ENCODE measurements at regions not wholly inside any gene's neighbourhood (a gene's known extent, or its start where the extent isn't known, plus 50 kb on each side); places are given as distances from the start of the nearest gene placed in this dataset.
"Not testable (repeated sequence)": the region's sequence is repeated elsewhere in the genome, so short reads cannot be mapped to it uniquely, and the experiment has no call there.

DNA sequence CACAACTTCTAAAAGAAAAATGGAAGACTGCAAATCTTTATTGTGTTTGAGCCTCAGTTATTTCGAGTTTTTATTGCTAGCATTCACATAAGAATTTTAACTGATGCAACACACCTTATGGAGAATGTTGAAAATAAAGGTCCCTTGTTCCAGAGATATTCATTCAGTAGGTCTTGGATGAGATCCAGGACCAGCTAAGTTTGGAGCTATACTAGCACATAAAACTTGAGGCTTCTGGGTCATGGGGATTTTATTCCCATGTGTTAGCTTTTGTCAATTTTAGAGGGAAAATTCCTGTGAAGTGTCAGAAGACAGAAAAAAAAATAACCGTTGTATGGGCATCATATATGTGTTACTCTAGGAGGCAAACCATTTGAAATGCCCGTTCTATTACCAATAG is 693.2 kb upstream of the MIS18BP1 start:
- no peak overlapping the region for H3K27ac ChIP-seq (ENCODE audit: low read length)
- H3K36me3 ChIP-seq (replicated peaks; ENCODE audit: low read depth, low read length), result no peaks in the 10 kb centered on the region
- TF ChIP-seq, protein P1, sequence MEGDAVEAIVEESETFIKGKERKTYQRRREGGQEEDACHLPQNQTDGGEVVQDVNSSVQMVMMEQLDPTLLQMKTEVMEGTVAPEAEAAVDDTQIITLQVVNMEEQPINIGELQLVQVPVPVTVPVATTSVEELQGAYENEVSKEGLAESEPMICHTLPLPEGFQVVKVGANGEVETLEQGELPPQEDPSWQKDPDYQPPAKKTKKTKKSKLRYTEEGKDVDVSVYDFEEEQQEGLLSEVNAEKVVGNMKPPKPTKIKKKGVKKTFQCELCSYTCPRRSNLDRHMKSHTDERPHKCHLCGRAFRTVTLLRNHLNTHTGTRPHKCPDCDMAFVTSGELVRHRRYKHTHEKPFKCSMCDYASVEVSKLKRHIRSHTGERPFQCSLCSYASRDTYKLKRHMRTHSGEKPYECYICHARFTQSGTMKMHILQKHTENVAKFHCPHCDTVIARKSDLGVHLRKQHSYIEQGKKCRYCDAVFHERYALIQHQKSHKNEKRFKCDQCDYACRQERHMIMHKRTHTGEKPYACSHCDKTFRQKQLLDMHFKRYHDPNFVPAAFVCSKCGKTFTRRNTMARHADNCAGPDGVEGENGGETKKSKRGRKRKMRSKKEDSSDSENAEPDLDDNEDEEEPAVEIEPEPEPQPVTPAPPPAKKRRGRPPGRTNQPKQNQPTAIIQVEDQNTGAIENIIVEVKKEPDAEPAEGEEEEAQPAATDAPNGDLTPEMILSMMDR (IDR thresholded peaks at IDR 0.05; ENCODE audit: low read depth, low read length), result no peak
- TF ChIP-seq EZH2phosphoT487 (IDR thresholded peaks at IDR 0.05; ENCODE audit: low read depth), result no peak
- H3K79me2 ChIP-seq (ENCODE audit: low read length), result no peaks in the 10 kb centered on the region
- no peak overlapping the region for H3K9ac ChIP-seq (ENCODE audit: low read length)
- H3K27me3 ChIP-seq (ENCODE audit: low read depth, low read length), result no peaks in the 10 kb centered on the region
- peaks cover 6% of the 10 kb centered on the region for H3K4me1 ChIP-seq (ENCODE audit: low read length)
- no peaks in the 10 kb centered on the region for H3K9me3 ChIP-seq (ENCODE audit: insufficient read depth, low read length)
- H2AFZ ChIP-seq (ENCODE audit: low read depth, low read length), result no peak overlapping the region
- no peak overlapping the region for H3K4me2 ChIP-seq (ENCODE audit: low read length)
- H4K20me1 ChIP-seq (ENCODE audit: insufficient read depth, low read length), result no peaks in the 10 kb centered on the region
- H3K4me3 ChIP-seq (ENCODE audit: low read length), result no peak overlapping the region

DNA sequence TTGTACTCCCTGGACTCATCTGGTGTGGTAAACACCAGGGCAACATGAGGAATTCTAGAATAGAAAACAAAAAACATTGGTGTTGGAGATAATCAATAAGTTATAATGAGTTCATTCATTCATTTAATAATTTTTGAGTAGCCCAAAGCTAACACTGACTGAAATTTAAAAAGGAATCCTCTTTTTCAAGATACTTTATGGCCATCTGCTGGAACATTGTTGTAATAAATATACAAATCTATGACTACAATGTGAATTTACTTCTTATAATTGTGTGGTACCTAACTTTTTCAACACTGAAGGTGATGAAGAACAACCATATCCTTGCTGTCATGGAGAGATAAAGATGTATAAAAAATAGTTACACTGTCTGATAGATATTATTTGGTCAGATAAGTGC is 687.3 kb upstream of the MIS18BP1 start:
- no peaks in the 10 kb centered on the region for H3K27me3 ChIP-seq (ENCODE audit: low read depth, low read length)
- TF ChIP-seq, protein P1 (IDR thresholded peaks at IDR 0.05; ENCODE audit: low read depth, low read length), result peak; percentile 42; the same call in 1 of the 2 replicates
- TF ChIP-seq EZH2phosphoT487 (IDR thresholded peaks at IDR 0.05; ENCODE audit: low read depth), result no peak
- no peaks in the 10 kb centered on the region for H3K36me3 ChIP-seq (replicated peaks; ENCODE audit: low read depth, low read length)
- H3K79me2 ChIP-seq (ENCODE audit: low read length), result no peaks in the 10 kb centered on the region
- H3K4me1 ChIP-seq (ENCODE audit: low read length), result no peaks in the 10 kb centered on the region
- H3K9me3 ChIP-seq (ENCODE audit: insufficient read depth, low read length), result no peaks in the 10 kb centered on the region
- H2AFZ ChIP-seq (ENCODE audit: low read depth, low read length), result no peak overlapping the region
- H3K27ac ChIP-seq (ENCODE audit: low read length), result no peak overlapping the region
- no peak overlapping the region for H3K4me2 ChIP-seq (ENCODE audit: low read length)
- no peak overlapping the region for H3K9ac ChIP-seq (ENCODE audit: low read length)
- no peaks in the 10 kb centered on the region for H4K20me1 ChIP-seq (ENCODE audit: insufficient read depth, low read length)
- H3K4me3 ChIP-seq (ENCODE audit: low read length), result no peak overlapping the region

DNA sequence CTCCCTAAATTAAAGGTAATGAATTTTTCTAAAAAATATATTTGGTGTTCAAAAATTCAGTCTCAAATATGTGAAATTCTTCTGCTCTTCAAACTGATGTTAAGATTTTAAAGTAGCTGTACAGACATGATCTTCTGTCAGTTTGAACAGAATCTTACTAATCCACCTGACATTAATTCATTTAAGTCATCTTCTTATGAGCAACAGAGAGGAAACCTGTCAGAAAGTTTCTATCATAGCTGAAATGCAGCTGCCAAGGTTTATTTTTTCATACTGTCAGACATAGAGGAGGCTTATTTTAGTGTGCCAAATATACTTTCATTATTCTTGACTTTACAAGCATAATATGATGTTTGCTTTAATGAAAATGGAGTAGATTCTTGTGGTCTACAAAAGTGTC is 686.6 kb upstream of the MIS18BP1 start:
- H2AFZ ChIP-seq (ENCODE audit: low read depth, low read length), result no peak overlapping the region

DNA sequence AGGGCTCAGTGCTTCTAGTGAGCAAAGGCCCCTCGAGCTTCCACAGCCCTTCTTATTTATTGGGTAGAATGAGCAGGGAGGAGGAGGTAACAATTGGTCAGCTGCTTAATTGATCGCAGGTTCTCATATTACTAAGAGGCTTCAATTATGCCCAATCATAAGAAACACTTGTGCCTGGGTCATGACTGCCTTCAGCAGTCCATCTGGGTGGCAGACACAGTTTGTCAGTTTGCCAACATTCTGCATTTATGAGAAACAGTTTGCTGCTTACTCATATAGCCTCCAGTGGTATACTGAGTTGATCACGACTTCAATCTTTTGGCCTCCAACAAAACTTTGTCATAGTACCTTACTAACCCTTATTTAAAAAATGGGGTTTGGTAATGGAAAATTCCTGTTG is 667.0 kb upstream of the MIS18BP1 start:
- H3K4me2 ChIP-seq (ENCODE audit: low read length); H3K9ac ChIP-seq (ENCODE audit: low read length); H3K27ac ChIP-seq (ENCODE audit: low read length); H3K79me2 ChIP-seq (ENCODE audit: low read length); H3K27me3 ChIP-seq (ENCODE audit: low read depth, low read length); H3K9me3 ChIP-seq (ENCODE audit: insufficient read depth, low read length); H3K4me3 ChIP-seq (ENCODE audit: low read length); H4K20me1 ChIP-seq (ENCODE audit: insufficient read depth, low read length); H3K36me3 ChIP-seq (replicated peaks; ENCODE audit: low read depth, low read length); H2AFZ ChIP-seq (ENCODE audit: low read depth, low read length); H3K4me1 ChIP-seq (ENCODE audit: low read length): not testable (repeated sequence)

More for the DNA sequence above, 686.6 kb upstream of the MIS18BP1 start:
- Histone ChIP-seq H3K9me3 (ENCODE audit: insufficient read depth, low read length) (no peaks in the 10 kb centered on the region), H3K79me2 (ENCODE audit: low read length) (no peaks in the 10 kb centered on the region), H3K27me3 (ENCODE audit: low read depth, low read length) (no peaks in the 10 kb centered on the region), H4K20me1 (ENCODE audit: insufficient read depth, low read length) (no peaks in the 10 kb centered on the region), H3K4me3 (ENCODE audit: low read length) (no peak overlapping the region), H3K4me2 (ENCODE audit: low read length) (no peak overlapping the region), H3K36me3 (replicated peaks; ENCODE audit: low read depth, low read length) (no peaks in the 10 kb centered on the region), H3K9ac (ENCODE audit: low read length) (no peak overlapping the region), H3K4me1 (ENCODE audit: low read length) (no peaks in the 10 kb centered on the region), H3K27ac (ENCODE audit: low read length) (no peak overlapping the region)
- TF ChIP-seq EZH2phosphoT487 (IDR thresholded peaks at IDR 0.05; ENCODE audit: low read depth), result no peak
- TF ChIP-seq, protein P1 (IDR thresholded peaks at IDR 0.05; ENCODE audit: low read depth, low read length), result no peak

Measured in OCI-LY3 (cell line).